ENCODE measurements at regions not wholly inside any gene's neighbourhood (a gene's known extent, or its start where the extent isn't known, plus 50 kb on each side); places are given as distances from the start of the nearest gene placed in this dataset.

DNA sequence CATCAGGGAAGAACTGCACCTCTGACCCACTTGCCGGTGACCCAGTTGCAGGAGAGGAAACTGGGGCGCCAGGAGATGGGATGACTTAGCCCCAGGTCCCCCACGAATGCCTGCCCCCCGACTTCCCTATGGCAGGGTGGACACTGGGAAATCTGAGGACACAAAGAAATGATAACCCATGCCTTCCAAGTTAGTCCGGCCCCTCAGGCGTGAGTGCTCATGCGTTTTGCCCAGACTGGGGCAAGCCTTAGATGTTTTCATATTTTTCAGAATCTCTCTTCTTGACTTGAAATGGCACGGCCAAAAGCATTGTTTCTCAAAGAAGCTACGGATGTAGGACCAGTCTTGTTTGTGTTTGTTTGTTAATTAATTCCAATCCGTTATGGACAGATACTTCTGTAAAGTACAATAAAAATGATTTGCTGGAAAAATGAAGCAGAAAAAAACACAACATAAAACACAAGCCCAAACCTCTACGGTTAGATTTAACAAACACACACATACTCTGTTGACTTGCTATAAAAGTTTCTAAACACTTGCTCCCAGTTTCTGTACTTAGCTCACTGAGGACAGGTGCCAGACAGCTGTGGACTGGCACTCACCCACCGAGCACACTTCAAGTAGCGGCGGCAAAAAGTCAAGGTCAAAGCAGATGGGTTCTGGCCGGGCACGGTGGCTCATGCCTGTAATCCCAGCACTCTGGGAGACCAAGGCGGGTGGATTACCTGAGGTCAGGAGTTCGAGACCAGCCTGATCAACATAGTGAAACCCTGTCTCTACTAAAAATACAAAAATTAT, 341.5 kb downstream of the BCOR start:
- TF ChIP-seq, protein P1, sequence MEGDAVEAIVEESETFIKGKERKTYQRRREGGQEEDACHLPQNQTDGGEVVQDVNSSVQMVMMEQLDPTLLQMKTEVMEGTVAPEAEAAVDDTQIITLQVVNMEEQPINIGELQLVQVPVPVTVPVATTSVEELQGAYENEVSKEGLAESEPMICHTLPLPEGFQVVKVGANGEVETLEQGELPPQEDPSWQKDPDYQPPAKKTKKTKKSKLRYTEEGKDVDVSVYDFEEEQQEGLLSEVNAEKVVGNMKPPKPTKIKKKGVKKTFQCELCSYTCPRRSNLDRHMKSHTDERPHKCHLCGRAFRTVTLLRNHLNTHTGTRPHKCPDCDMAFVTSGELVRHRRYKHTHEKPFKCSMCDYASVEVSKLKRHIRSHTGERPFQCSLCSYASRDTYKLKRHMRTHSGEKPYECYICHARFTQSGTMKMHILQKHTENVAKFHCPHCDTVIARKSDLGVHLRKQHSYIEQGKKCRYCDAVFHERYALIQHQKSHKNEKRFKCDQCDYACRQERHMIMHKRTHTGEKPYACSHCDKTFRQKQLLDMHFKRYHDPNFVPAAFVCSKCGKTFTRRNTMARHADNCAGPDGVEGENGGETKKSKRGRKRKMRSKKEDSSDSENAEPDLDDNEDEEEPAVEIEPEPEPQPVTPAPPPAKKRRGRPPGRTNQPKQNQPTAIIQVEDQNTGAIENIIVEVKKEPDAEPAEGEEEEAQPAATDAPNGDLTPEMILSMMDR (IDR thresholded peaks at IDR 0.05), result no peak
- no peak for TF ChIP-seq POLR2AphosphoS5 (IDR thresholded peaks at IDR 0.05)

Data from transverse colon (tissue), 4 donors.